Thyroid gland (tissue), 4 donors: ENCODE measurements at regions not wholly inside any gene's neighbourhood (a gene's known extent, or its start where the extent isn't known, plus 50 kb on each side); places are given as distances from the start of the nearest gene placed in this dataset.

ENCODE experiments used
- CTCF ChIP-seq, 6 experiments: fragments of 200-600 bp in 3 of 6; fragments of 450-650 bp in 3 of 6; sonication (generic) in 3 of 6; IDR thresholded peaks; one replicate each; pipeline ENCODE4 v1.5.1; 2016 to 2019; ENCODE audit warnings: antibody characterized with exemption in 6 of 6, mild to moderate bottlenecking in 2 of 6, inconsistent platforms in 1 of 6, moderate library complexity in 1 of 6
- POLR2A ChIP-seq, 2 donors: fragments of 450-650 bp; IDR thresholded peaks; one replicate each; pipeline ENCODE4 v1.6.1; 2017; ENCODE audit warnings: antibody characterized with exemption in 2 of 2, mild to moderate bottlenecking in 2 of 2, moderate library complexity in 1 of 2

GRCh38 chr10:125482108-125482507 is 200.9 kb downstream of the TEX36 start:
- TF ChIP-seq CTCF (IDR thresholded peaks at IDR 0.05) (no peak), POLR2A (IDR thresholded peaks at IDR 0.05) (no peak)
